GM19099 (cell line): ENCODE measurements at regions not wholly inside any gene's neighbourhood (a gene's known extent, or its start where the extent isn't known, plus 50 kb on each side); places are given as distances from the start of the nearest gene placed in this dataset.

Experiments
- POLR2A ChIP-seq: IDR thresholded peaks from 3 replicates; pipeline ENCODE4 v1.6.1; 2011; ENCODE audit warnings: low read depth; ENCODE audit not compliant: insufficient read length; ENCODE audit errors: extremely low read depth

GRCh38 chr7:46671108-46671769 lies 750.2 kb upstream of the IGFBP3 start:
- TF ChIP-seq POLR2A, result no peak

DNA sequence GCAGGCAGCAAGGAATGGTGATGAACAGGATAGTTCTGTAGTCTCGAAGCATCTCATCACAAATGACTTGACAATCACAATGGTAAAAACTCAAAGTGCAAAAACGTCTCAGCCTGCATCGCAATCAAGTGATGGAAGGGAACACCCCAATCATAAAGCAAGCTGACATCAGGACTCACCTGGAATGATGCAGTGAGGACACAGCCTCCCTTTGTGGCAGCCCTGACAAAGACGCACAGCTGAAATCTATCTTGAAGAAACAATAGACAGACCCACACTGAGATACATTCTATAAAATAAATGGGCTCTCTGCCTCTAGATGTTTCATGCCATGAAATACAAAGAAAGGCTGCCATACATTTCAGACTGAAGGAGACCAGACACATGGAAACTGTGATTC lies 748.0 kb upstream of the IGFBP3 start:
- no peak for TF ChIP-seq POLR2A

DNA sequence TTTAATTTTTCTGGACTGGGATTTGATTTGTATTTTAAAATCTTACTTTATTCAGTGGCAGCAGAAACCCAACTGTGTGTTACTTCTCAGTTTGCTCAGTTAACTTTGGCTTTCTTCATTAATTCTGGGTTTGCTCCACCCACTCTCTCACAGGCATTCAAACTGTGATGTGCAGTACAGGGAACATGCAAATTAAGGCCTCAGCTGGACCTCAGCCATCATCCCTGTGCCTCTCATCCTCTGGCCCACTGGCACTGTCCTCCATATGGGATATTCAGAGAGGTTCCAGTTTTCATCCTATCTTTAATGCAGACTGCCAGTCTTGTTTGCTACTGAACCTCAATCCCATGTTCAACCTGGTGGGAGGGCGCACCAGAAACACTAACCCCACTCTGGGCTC lies 743.4 kb upstream of the IGFBP3 start:
- no peak for TF ChIP-seq POLR2A

DNA sequence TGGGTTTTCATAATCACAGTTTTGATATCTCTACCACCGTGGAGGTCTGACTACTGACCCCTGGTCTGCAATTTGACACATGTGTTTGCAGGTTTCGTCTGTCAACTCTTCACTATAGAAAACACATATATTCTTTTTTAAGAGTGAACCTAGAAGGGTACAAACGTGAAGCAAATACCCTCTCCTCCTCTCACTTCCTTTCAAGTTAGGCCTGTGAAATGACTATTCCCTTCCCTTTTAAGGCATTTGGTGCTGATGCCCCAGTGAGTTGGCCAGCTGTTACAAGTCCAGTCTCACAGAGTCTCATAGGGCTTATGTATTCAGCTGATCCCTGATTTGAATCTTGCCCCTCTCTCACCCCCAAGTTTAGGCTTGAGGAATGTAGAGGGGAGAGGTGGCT lies 742.0 kb upstream of the IGFBP3 start:
- TF ChIP-seq POLR2A, result no peak

- TF ChIP-seq POLR2A, result no peak
Measured at GRCh38 chr7:46661431-46661830, 740.4 kb upstream of the IGFBP3 start.

- TF ChIP-seq POLR2A, result no peak
Measured at GRCh38 chr7:46660402-46660980, 739.4 kb upstream of the IGFBP3 start.

- no peak for TF ChIP-seq POLR2A
Measured at GRCh38 chr7:46658281-46658680, 737.2 kb upstream of the IGFBP3 start.

GRCh38 chr7:46654546-46655443 lies 733.7 kb upstream of the IGFBP3 start:
- TF ChIP-seq POLR2A, result no peak

DNA sequence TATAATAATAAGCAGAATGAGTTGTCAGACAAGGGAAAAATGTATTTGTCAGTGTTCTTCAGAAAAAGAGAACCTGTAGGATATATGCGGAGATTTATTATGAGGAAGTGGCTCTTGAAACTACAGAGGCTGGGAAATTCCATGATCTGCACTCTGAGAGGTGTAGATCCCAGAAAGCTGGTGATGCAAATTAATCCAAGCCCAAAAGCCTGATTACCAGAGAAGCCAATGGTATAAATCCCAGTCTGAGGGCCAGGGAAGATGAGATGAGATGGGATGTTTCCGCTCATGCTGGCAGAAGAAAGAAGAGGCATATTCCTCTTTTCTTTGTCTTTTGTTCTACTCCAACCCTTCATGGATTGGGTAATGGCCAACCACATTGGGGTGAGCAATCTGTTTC lies 732.8 kb upstream of the IGFBP3 start:
- TF ChIP-seq POLR2A, result no peak

GRCh38 chr7:46652317-46652716 lies 731.2 kb upstream of the IGFBP3 start:
- no peak for TF ChIP-seq POLR2A

DNA sequence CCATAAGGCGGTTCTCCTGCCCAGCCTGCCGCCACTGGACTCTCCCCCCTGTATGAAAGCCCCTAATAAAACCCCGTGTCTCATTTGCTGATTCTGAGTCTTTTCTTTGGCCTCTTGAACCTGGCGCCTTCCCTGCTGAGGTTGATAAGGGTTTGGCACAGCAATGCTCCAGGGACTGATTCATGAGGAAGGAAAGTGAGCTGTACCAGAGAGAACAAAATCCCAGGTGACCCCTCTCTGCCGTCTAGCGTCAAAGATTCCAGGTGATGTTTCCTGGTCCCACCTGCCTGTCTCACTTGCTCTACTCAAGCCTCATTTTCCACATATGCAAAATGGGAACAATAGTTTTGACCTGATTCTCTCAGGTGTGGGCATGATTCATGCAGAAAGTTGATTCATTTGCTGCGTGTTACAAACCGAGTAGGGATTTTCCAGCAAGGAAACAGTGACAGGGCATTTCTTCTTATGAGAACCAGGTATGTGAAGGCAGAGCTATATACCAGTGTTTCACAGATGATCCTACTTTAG lies 730.6 kb upstream of the IGFBP3 start:
- no peak for TF ChIP-seq POLR2A

- no peak for TF ChIP-seq POLR2A
Measured at GRCh38 chr7:46651070-46651469, 730.0 kb upstream of the IGFBP3 start.

GRCh38 chr7:46649876-46650275 lies 728.8 kb upstream of the IGFBP3 start:
- no peak for TF ChIP-seq POLR2A

GRCh38 chr7:46637793-46638735 lies 717.0 kb upstream of the IGFBP3 start:
- TF ChIP-seq POLR2A, result no peak
